IMR-90 (cell line): ENCODE measurements at regions not wholly inside any gene's neighbourhood (a gene's known extent, or its start where the extent isn't known, plus 50 kb on each side); places are given as distances from the start of the nearest gene placed in this dataset.

Source experiments
- ATAC-seq: fragments of 200-7000 bp; cut with Tn5 transposase; 2 replicates; pipeline ENCODE4 v1.9.1; 2020; ENCODE audit warnings: low read depth, mild to moderate bottlenecking, moderate library complexity
- BruUV-seq: library from RNA; stranded (reverse); fragments of 400-500 nt; replicated peaks from 2 replicates; lab custom pipeline; 2021; lab: Mats Ljungman, UMichigan
- CTCF ChIA-PET: fragments of 300-600 bp; formaldehyde crosslinking; extraction: SDS; loops from one replicate; lab custom pipeline; 2021; ENCODE audit warnings: antibody characterized with exemption; lab: Yijun Ruan, JAX
- POLR2A ChIA-PET: fragments of 300-600 bp; sonication (Branson Sonifier 250); formaldehyde crosslinking; loops from one replicate; lab custom pipeline; 2022; ENCODE audit warnings: antibody characterized with exemption; ENCODE audit not compliant: unreplicated experiment; lab: Charles Lee
- DNase-seq: peaks from one replicate; pipeline ENCODE4 v3.0.0; 2013
- H2AFZ ChIP-seq: replicated peaks from 2 replicates; pipeline ENCODE3; 2013; ENCODE audit warnings: low read length, mild to moderate bottlenecking; ENCODE audit not compliant: poor library complexity
- H2AK5ac ChIP-seq: 2 replicates; pipeline ENCODE4 v1.6.1; 2013; ENCODE audit warnings: low read depth, low read length, inconsistent platforms
- H2AK9ac ChIP-seq: replicated peaks from 2 replicates; pipeline ENCODE3; 2013; ENCODE audit warnings: mild to moderate bottlenecking, low read depth, low read length, moderate library complexity; ENCODE audit not compliant: poor library complexity
- H2BK120ac ChIP-seq: 2 replicates; pipeline ENCODE4 v1.6.1; 2013; ENCODE audit warnings: low read depth, low read length, inconsistent platforms
- H2BK15ac ChIP-seq: 3 replicates; pipeline ENCODE4 v1.6.1; 2013; ENCODE audit warnings: low read depth, low read length, inconsistent platforms
- H2BK20ac ChIP-seq: 2 replicates; pipeline ENCODE4 v1.6.1; 2013; ENCODE audit warnings: low read depth, mild to moderate bottlenecking, inconsistent platforms, low read length, moderate library complexity
- H2BK5ac ChIP-seq: 2 replicates; pipeline ENCODE4 v1.6.1; 2013; ENCODE audit warnings: mild to moderate bottlenecking, low read depth, low read length, inconsistent platforms; ENCODE audit not compliant: poor library complexity, severe bottlenecking
- H3K14ac ChIP-seq: replicated peaks from 2 replicates; pipeline ENCODE4 v1.6.1; 2013; ENCODE audit warnings: low read depth, low read length, inconsistent platforms
- H3K18ac ChIP-seq: 2 replicates; pipeline ENCODE4 v1.6.1; 2013; ENCODE audit warnings: low read depth, low read length, control low read depth
- H3K23ac ChIP-seq: 2 replicates; pipeline ENCODE4 v1.6.1; 2013; ENCODE audit warnings: low read depth, low read length, inconsistent platforms
- H3K27ac ChIP-seq: 2 replicates; pipeline ENCODE4 v1.5.1; 2013; ENCODE audit warnings: mild to moderate bottlenecking, control low read depth, low read length; ENCODE audit not compliant: insufficient read depth
- H3K27me3 ChIP-seq: 2 replicates; pipeline ENCODE4 v1.6.1; 2013; ENCODE audit warnings: low read length; ENCODE audit not compliant: control insufficient read depth, insufficient read depth
- H3K36me3 ChIP-seq: 2 replicates; pipeline ENCODE4 v1.6.1; 2013; ENCODE audit warnings: low read length, mixed read lengths; ENCODE audit not compliant: control insufficient read depth, insufficient read depth
- H3K4ac ChIP-seq: 2 replicates; pipeline ENCODE4 v1.6.1; 2013; ENCODE audit warnings: low read depth, low read length, inconsistent platforms
- H3K4me1 ChIP-seq: 2 replicates; pipeline ENCODE4 v1.6.1; 2013; ENCODE audit warnings: low read length, mixed read lengths; ENCODE audit not compliant: control insufficient read depth, insufficient read depth
- H3K4me2 ChIP-seq: 2 replicates; pipeline ENCODE4 v1.6.1; 2013; ENCODE audit warnings: low read depth, mild to moderate bottlenecking, control low read depth, low read length, moderate library complexity
- H3K4me3 ChIP-seq: 2 replicates; pipeline ENCODE4 v1.5.1; 2013; ENCODE audit warnings: low read depth, mild to moderate bottlenecking, control low read depth, low read length, moderate library complexity; ENCODE audit not compliant: insufficient read depth
- H3K56ac ChIP-seq: 2 replicates; pipeline ENCODE4 v1.6.1; 2013; ENCODE audit warnings: low read length, inconsistent platforms; ENCODE audit not compliant: insufficient read depth; ENCODE audit errors: extremely low read depth
- H3K79me1 ChIP-seq, 2 experiments: 2 replicates each; pipeline ENCODE4 v1.6.1; 2013; ENCODE audit warnings: low read length in 2 of 2, inconsistent platforms in 1 of 2, low read depth in 1 of 2
- H3K9ac ChIP-seq: 2 replicates; pipeline ENCODE4 v1.6.1; 2013; ENCODE audit warnings: low read depth, low read length, control low read depth
- H3K9me1 ChIP-seq: 2 replicates; pipeline ENCODE4 v1.6.1; 2013; ENCODE audit warnings: low read length, inconsistent platforms; ENCODE audit not compliant: insufficient read depth
- H3K9me3 ChIP-seq: 2 replicates; pipeline ENCODE4 v1.6.1; 2013; ENCODE audit warnings: low read length; ENCODE audit not compliant: control insufficient read depth, insufficient read depth
- H4K20me1 ChIP-seq: 2 replicates; pipeline ENCODE4 v1.6.1; 2013; ENCODE audit warnings: low read length, inconsistent platforms; ENCODE audit not compliant: insufficient read depth
- H4K5ac ChIP-seq: 2 replicates; pipeline ENCODE4 v1.6.1; 2013; ENCODE audit warnings: mild to moderate bottlenecking, low read depth, low read length, control low read depth
- H4K8ac ChIP-seq, 2 experiments: 2 replicates each; pipeline ENCODE4 v1.6.1; 2013; ENCODE audit warnings: low read depth in 2 of 2, low read length in 2 of 2, control low read depth in 1 of 2, inconsistent platforms in 1 of 2
- H4K91ac ChIP-seq: 2 replicates; pipeline ENCODE4 v1.6.1; 2013; ENCODE audit warnings: low read depth, low read length, inconsistent platforms; ENCODE audit not compliant: insufficient read depth
- CEBPB ChIP-seq: IDR thresholded peaks from 2 replicates; pipeline ENCODE4 v1.6.1; 2012; ENCODE audit warnings: low read depth, low read length, improper control_type of control experiment
- MAFK ChIP-seq: IDR thresholded peaks from 2 replicates; pipeline ENCODE4 v1.6.1; 2012; ENCODE audit warnings: low read depth, low read length, improper control_type of control experiment
- MXI1 ChIP-seq: IDR thresholded peaks from 2 replicates; pipeline ENCODE4 v1.6.1; 2012; ENCODE audit warnings: low read depth, mild to moderate bottlenecking, low read length, moderate library complexity, borderline replicate concordance
- RFX5 ChIP-seq: IDR thresholded peaks from 2 replicates; pipeline ENCODE4 v1.8.0; 2012; ENCODE audit warnings: low read depth, mild to moderate bottlenecking, low read length, moderate library complexity
- WGBS, 2 experiments: methylation state at CpG; one replicate each; pipeline versions ENCODE4 v1.1.5 to v1.1.7; 2013; ENCODE audit warnings: missing lambda C conversion rate in 2 of 2; ENCODE audit not compliant: insufficient read length in 1 of 2; ENCODE audit errors: extremely low coverage in 2 of 2; 5-methylcytosine and 5-hydroxymethylcytosine counted together
- dilution Hi-C: fragments of 300-500 bp; cut with HindIII; formaldehyde crosslinking; loops from one replicate; pipeline ENCODE4 v1.14.3; 2018; ENCODE audit warnings: low sequenced_read_pairs; ENCODE audit not compliant: unreplicated experiment
- in situ Hi-C: fragments of 300-500 bp; cut with MboI; formaldehyde crosslinking; loops from 3 replicates; pipeline ENCODE4 v1.14.3; 2019; ENCODE audit warnings: low sequenced_read_pairs, inconsistent platforms, mixed read lengths
- intact Hi-C: fragments of 100-400 bp; cut with micrococcal nuclease; formaldehyde crosslinking; loops from 2 replicates; pipeline ENCODE4 v1.10.0; 2022
- TF ChIP-seq, protein P1 (sequence below): fragments of 150-350 bp; IDR thresholded peaks from 2 replicates; pipeline ENCODE4 v1.6.1; 2017; ENCODE audit warnings: mild to moderate bottlenecking, antibody characterized with exemption, low read length, low read depth
- TF ChIP-seq, protein P2 (sequence below): conservative IDR thresholded peaks from 2 replicates; pipeline ENCODE4 v1.5.1; 2012; ENCODE audit warnings: mild to moderate bottlenecking, low read depth, low read length, improper control_type of control experiment

DNA sequence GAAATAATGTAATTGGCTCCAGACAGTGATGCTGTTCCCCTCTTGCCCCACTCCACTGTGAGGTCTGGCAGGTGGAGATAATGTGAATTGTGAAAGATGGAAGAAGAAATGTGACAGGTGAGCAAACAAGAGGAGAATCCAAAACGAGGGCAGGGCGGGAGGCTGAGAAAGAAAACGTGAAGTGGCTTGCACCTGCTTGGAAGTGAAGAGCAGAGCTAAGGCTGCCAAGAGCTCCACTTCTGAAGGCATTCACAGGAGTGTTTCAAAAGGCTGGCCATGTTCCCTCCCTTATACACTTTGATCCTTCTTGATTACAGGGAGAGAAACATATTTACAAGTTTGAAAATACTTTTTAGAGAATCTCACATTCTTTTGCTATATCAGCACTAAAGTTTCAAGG, 359.4 kb downstream of the EPHA7 start:
- Histone ChIP-seq H2BK5ac (no peak overlapping the region), H3K56ac (no peak overlapping the region), H3K18ac (no peak overlapping the region), H3K9me3 (no peaks in the 10 kb centered on the region; the same call in 1 of the 2 replicates), H3K4me2 (no peak overlapping the region), H3K4me1 (no peaks in the 10 kb centered on the region), H4K5ac (no peak overlapping the region), H3K36me3 (no peaks in the 10 kb centered on the region), H3K9ac (no peak overlapping the region), H4K8ac (no peak overlapping the region), H3K9me1 (no peaks in the 10 kb centered on the region), H2AK5ac (no peak overlapping the region), H3K23ac (no peak overlapping the region), H3K79me1 (no peaks in the 10 kb centered on the region), H2AK9ac (no peak overlapping the region), H2BK120ac (no peak overlapping the region), H2BK15ac (no peak overlapping the region), H3K27me3 (no peaks in the 10 kb centered on the region), H2AFZ (no peak overlapping the region), H2BK20ac (no peak overlapping the region), H4K91ac (no peak overlapping the region), H3K27ac (no peak overlapping the region), H4K20me1 (no peaks in the 10 kb centered on the region), H3K4me3 (no peak overlapping the region), H3K4ac (no peak overlapping the region), H3K14ac (no peak overlapping the region)
- dilution Hi-C loops (no loop called here), intact Hi-C loops (no loop called here), in situ Hi-C loops (no loop called here)
- ChIA-PET CTCF (no interaction called here), POLR2A (no interaction called here)
- ATAC-seq = no peak
- BruUV-seq = no TSS peak
- no peak for DNase-seq
- WGBS, 2 experiments = no CpG with 5 or more reads among the region's 3 CpGs
- TF ChIP-seq, protein P1, sequence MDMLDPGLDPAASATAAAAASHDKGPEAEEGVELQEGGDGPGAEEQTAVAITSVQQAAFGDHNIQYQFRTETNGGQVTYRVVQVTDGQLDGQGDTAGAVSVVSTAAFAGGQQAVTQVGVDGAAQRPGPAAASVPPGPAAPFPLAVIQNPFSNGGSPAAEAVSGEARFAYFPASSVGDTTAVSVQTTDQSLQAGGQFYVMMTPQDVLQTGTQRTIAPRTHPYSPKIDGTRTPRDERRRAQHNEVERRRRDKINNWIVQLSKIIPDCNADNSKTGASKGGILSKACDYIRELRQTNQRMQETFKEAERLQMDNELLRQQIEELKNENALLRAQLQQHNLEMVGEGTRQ = no peak
- no peak for TF ChIP-seq MXI1
- no peak for TF ChIP-seq CEBPB
- TF ChIP-seq, protein P2, sequence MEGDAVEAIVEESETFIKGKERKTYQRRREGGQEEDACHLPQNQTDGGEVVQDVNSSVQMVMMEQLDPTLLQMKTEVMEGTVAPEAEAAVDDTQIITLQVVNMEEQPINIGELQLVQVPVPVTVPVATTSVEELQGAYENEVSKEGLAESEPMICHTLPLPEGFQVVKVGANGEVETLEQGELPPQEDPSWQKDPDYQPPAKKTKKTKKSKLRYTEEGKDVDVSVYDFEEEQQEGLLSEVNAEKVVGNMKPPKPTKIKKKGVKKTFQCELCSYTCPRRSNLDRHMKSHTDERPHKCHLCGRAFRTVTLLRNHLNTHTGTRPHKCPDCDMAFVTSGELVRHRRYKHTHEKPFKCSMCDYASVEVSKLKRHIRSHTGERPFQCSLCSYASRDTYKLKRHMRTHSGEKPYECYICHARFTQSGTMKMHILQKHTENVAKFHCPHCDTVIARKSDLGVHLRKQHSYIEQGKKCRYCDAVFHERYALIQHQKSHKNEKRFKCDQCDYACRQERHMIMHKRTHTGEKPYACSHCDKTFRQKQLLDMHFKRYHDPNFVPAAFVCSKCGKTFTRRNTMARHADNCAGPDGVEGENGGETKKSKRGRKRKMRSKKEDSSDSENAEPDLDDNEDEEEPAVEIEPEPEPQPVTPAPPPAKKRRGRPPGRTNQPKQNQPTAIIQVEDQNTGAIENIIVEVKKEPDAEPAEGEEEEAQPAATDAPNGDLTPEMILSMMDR = no peak
- TF ChIP-seq RFX5 = no peak
- 0 out of 2 replicates have a peak, but pooled peaks have one; percentile 25 for TF ChIP-seq MAFK
